Panc1 (cell line): ENCODE measurements at regions not wholly inside any gene's neighbourhood (a gene's known extent, or its start where the extent isn't known, plus 50 kb on each side); places are given as distances from the start of the nearest gene placed in this dataset.

Experiments used
- POLR2AphosphoS5 ChIP-seq: IDR thresholded peaks from 2 replicates; pipeline ENCODE4 v1.6.1; 2012; ENCODE audit warnings: mild to moderate bottlenecking, low read depth, low read length, moderate library complexity
- SIN3A ChIP-seq: IDR thresholded peaks from 2 replicates; pipeline ENCODE4 v1.6.1; 2012; ENCODE audit warnings: low read depth, mild to moderate bottlenecking, low read length, moderate library complexity, borderline replicate concordance; ENCODE audit not compliant: insufficient read depth
- TCF7L2 ChIP-seq: IDR thresholded peaks from 2 replicates; pipeline ENCODE4 v1.6.1; 2011; ENCODE audit warnings: mild to moderate bottlenecking, low read depth, low read length, inconsistent platforms
- TF ChIP-seq, protein P1 (sequence below): fragments of 450-650 bp; IDR thresholded peaks from 2 replicates; pipeline ENCODE4 v1.5.1; 2017; ENCODE audit warnings: mild to moderate bottlenecking
- TF ChIP-seq, protein P2 (sequence below), 2 experiments: IDR thresholded peaks; 2 replicates each; pipeline ENCODE4 v1.6.1; 2011 to 2012; ENCODE audit warnings: low read depth in 2 of 2, control low read depth in 1 of 2, low read length in 1 of 2, mild to moderate bottlenecking in 1 of 2, moderate library complexity in 1 of 2; ENCODE audit not compliant: insufficient read depth in 1 of 2

GRCh38 chr3:162168715-162169114 is 672.1 kb downstream of the OTOL1 start:
- TF ChIP-seq, protein P1, sequence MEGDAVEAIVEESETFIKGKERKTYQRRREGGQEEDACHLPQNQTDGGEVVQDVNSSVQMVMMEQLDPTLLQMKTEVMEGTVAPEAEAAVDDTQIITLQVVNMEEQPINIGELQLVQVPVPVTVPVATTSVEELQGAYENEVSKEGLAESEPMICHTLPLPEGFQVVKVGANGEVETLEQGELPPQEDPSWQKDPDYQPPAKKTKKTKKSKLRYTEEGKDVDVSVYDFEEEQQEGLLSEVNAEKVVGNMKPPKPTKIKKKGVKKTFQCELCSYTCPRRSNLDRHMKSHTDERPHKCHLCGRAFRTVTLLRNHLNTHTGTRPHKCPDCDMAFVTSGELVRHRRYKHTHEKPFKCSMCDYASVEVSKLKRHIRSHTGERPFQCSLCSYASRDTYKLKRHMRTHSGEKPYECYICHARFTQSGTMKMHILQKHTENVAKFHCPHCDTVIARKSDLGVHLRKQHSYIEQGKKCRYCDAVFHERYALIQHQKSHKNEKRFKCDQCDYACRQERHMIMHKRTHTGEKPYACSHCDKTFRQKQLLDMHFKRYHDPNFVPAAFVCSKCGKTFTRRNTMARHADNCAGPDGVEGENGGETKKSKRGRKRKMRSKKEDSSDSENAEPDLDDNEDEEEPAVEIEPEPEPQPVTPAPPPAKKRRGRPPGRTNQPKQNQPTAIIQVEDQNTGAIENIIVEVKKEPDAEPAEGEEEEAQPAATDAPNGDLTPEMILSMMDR, result no peak
- TF ChIP-seq POLR2AphosphoS5, result no peak
- TF ChIP-seq, protein P2, sequence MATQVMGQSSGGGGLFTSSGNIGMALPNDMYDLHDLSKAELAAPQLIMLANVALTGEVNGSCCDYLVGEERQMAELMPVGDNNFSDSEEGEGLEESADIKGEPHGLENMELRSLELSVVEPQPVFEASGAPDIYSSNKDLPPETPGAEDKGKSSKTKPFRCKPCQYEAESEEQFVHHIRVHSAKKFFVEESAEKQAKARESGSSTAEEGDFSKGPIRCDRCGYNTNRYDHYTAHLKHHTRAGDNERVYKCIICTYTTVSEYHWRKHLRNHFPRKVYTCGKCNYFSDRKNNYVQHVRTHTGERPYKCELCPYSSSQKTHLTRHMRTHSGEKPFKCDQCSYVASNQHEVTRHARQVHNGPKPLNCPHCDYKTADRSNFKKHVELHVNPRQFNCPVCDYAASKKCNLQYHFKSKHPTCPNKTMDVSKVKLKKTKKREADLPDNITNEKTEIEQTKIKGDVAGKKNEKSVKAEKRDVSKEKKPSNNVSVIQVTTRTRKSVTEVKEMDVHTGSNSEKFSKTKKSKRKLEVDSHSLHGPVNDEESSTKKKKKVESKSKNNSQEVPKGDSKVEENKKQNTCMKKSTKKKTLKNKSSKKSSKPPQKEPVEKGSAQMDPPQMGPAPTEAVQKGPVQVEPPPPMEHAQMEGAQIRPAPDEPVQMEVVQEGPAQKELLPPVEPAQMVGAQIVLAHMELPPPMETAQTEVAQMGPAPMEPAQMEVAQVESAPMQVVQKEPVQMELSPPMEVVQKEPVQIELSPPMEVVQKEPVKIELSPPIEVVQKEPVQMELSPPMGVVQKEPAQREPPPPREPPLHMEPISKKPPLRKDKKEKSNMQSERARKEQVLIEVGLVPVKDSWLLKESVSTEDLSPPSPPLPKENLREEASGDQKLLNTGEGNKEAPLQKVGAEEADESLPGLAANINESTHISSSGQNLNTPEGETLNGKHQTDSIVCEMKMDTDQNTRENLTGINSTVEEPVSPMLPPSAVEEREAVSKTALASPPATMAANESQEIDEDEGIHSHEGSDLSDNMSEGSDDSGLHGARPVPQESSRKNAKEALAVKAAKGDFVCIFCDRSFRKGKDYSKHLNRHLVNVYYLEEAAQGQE (IDR thresholded peaks at IDR 0.05; ENCODE audit: insufficient read depth in 1 of 2, low read depth in 2 of 2, low read length in 1 of 2), result no peak
- no peak for TF ChIP-seq SIN3A
- no peak for TF ChIP-seq TCF7L2
